Suppressor macrophage treated with lipopolysaccharide for 4 hours (primary cell): ENCODE measurements at regions not wholly inside any gene's neighbourhood (a gene's known extent, or its start where the extent isn't known, plus 50 kb on each side); places are given as distances from the start of the nearest gene placed in this dataset.
A peak's percentile ranks its signal among the peaks of the same experiment; 100 is the strongest.

ENCODE experiments used
- DNase-seq: peaks from one replicate; pipeline ENCODE4 v3.0.0-alpha.2; 2020

- DNase-seq, result no peak
Measured at GRCh38 chr12:98074286-98074685, 441.1 kb upstream of the TMPO start.

- no peak for DNase-seq
Measured at GRCh38 chr12:98084391-98084790, 431.0 kb upstream of the TMPO start.

GRCh38 chr12:98085046-98085755, 430.2 kb upstream of the TMPO start:
- DNase-seq, result no peak

- no peak for DNase-seq
Measured at GRCh38 chr12:98090731-98091130, 424.7 kb upstream of the TMPO start.

GRCh38 chr12:98096436-98096835, 419.0 kb upstream of the TMPO start:
- no peak for DNase-seq

GRCh38 chr12:98106031-98106683, 409.2 kb upstream of the TMPO start:
- no peak for DNase-seq

GRCh38 chr12:98109266-98109665, 406.1 kb upstream of the TMPO start:
- DNase-seq, result no peak

- no peak for DNase-seq
Measured at GRCh38 chr12:98110536-98110935, 404.9 kb upstream of the TMPO start.

GRCh38 chr12:98113548-98113947, 401.8 kb upstream of the TMPO start:
- DNase-seq, result no peak

GRCh38 chr12:98121963-98122362, 393.4 kb upstream of the TMPO start:
- no peak for DNase-seq

GRCh38 chr12:98123021-98123461, 392.3 kb upstream of the TMPO start:
- DNase-seq, result no peak

GRCh38 chr12:98126637-98127335, 388.6 kb upstream of the TMPO start:
- peak; percentile 9 for DNase-seq

- DNase-seq, result no peak
Measured at GRCh38 chr12:98127336-98127679, 388.1 kb upstream of the TMPO start.

- no peak for DNase-seq
Measured at GRCh38 chr12:98127854-98128253, 387.5 kb upstream of the TMPO start.

GRCh38 chr12:98136544-98136943, 378.8 kb upstream of the TMPO start:
- no peak for DNase-seq

GRCh38 chr12:98137278-98137677, 378.1 kb upstream of the TMPO start:
- no peak for DNase-seq

- DNase-seq, result no peak
Measured at GRCh38 chr12:98144953-98145352, 370.4 kb upstream of the TMPO start.

- DNase-seq, result no peak
Measured at GRCh38 chr12:98146043-98146442, 369.3 kb upstream of the TMPO start.

- DNase-seq, result no peak
Measured at GRCh38 chr12:98146487-98146886, 368.9 kb upstream of the TMPO start.

GRCh38 chr12:98149270-98149669, 366.1 kb upstream of the TMPO start:
- no peak for DNase-seq

- no peak for DNase-seq
Measured at GRCh38 chr12:98149691-98150210, 365.6 kb upstream of the TMPO start.

GRCh38 chr12:98151105-98151590, 364.2 kb upstream of the TMPO start:
- DNase-seq, result no peak

- DNase-seq, result no peak
Measured at GRCh38 chr12:98151984-98152383, 363.4 kb upstream of the TMPO start.

GRCh38 chr12:98154850-98155249, 360.5 kb upstream of the TMPO start:
- no peak for DNase-seq
